ENCODE measurements at regions not wholly inside any gene's neighbourhood (a gene's known extent, or its start where the extent isn't known, plus 50 kb on each side); places are given as distances from the start of the nearest gene placed in this dataset.

GRCh38 chr2:66781804-66782203 lies 346.9 kb downstream of the MEIS1 start:
- intact Hi-C loops (cut with micrococcal nuclease; ENCODE audit: unreplicated experiment) (no loop called here), in situ Hi-C loops (cut with HindIII; ENCODE audit: low pct_unique_long_range_greater_than_20kb, low sequenced_read_pairs) (no loop called here)
- no TSS peak for BruUV-seq (replicated peaks)
- ChIA-PET CTCF (no interaction called here), POLR2A (no interaction called here)
- Histone ChIP-seq H3K36me3 (ENCODE audit: control insufficient read depth, insufficient read depth, low read length) (no peaks in the 10 kb centered on the region), H3K9me3 (ENCODE audit: control insufficient read depth, insufficient read depth, low read depth, low read length) (no peaks in the 10 kb centered on the region), H3K4me3 (ENCODE audit: low read depth in 2 of 2, low read length in 2 of 2) (no peak overlapping the region), H3K4me1 (ENCODE audit: control insufficient read depth, insufficient read depth, low read length) (no peaks in the 10 kb centered on the region), H3K27me3 (ENCODE audit: control insufficient read depth, insufficient read depth, low read length) (no peaks in the 10 kb centered on the region), H3K27ac (ENCODE audit: low read length) (no peak overlapping the region)
- ATAC-seq (no peak), DNase-seq (ENCODE audit: low read depth, low spot score) (no peak)
- TF ChIP-seq REST (IDR thresholded peaks at IDR 0.05; ENCODE audit: insufficient read depth in 1 of 2, low read depth in 2 of 2, low read length in 1 of 2) = no peak
- no peak for TF ChIP-seq CTCF (IDR thresholded peaks at IDR 0.05)
- TF ChIP-seq TCF7L2 (IDR thresholded peaks at IDR 0.05; ENCODE audit: low read depth, low read length) = no peak
- TF ChIP-seq POLR2AphosphoS5 (IDR thresholded peaks at IDR 0.05; ENCODE audit: low read depth, low read length) = no peak
- no peak for TF ChIP-seq SIN3A (IDR thresholded peaks at IDR 0.05; ENCODE audit: borderline replicate concordance, insufficient read depth, low read depth, low read length)

- no peak overlapping the region for H3K4me3 ChIP-seq (ENCODE audit: low read depth in 2 of 2, low read length in 2 of 2)
- intact Hi-C loops (cut with micrococcal nuclease; ENCODE audit: unreplicated experiment) (no loop called here), in situ Hi-C loops (cut with HindIII; ENCODE audit: low pct_unique_long_range_greater_than_20kb, low sequenced_read_pairs) (no loop called here)
- ChIA-PET POLR2A (no interaction called here), CTCF (no interaction called here)
- no peaks in the 10 kb centered on the region for H3K9me3 ChIP-seq (ENCODE audit: control insufficient read depth, insufficient read depth, low read depth, low read length)
- H3K36me3 ChIP-seq (ENCODE audit: control insufficient read depth, insufficient read depth, low read length) = no peaks in the 10 kb centered on the region
- no peaks in the 10 kb centered on the region for H3K27me3 ChIP-seq (ENCODE audit: control insufficient read depth, insufficient read depth, low read length)
- ATAC-seq (no peak), DNase-seq (ENCODE audit: low read depth, low spot score) (no peak)
- no peak for TF ChIP-seq SIN3A (IDR thresholded peaks at IDR 0.05; ENCODE audit: borderline replicate concordance, insufficient read depth, low read depth, low read length)
- no peak for TF ChIP-seq CTCF (IDR thresholded peaks at IDR 0.05)
- TF ChIP-seq TCF7L2 (IDR thresholded peaks at IDR 0.05; ENCODE audit: low read depth, low read length) = no peak
- no peak for TF ChIP-seq REST (IDR thresholded peaks at IDR 0.05; ENCODE audit: insufficient read depth in 1 of 2, low read depth in 2 of 2, low read length in 1 of 2)
- no peak for TF ChIP-seq POLR2AphosphoS5 (IDR thresholded peaks at IDR 0.05; ENCODE audit: low read depth, low read length)
- BruUV-seq (replicated peaks) = no TSS peak
- H3K4me1 ChIP-seq (ENCODE audit: control insufficient read depth, insufficient read depth, low read length) = no peaks in the 10 kb centered on the region
- H3K27ac ChIP-seq (ENCODE audit: low read length) = no peak overlapping the region
Measured at GRCh38 chr2:66782780-66783361, 347.9 kb downstream of the MEIS1 start.
